Liver (tissue), 8 donors: ENCODE measurements at regions not wholly inside any gene's neighbourhood (a gene's known extent, or its start where the extent isn't known, plus 50 kb on each side); places are given as distances from the start of the nearest gene placed in this dataset.
"Not testable (repeated sequence)": the region's sequence is repeated elsewhere in the genome, so short reads cannot be mapped to it uniquely, and the experiment has no call there.

Experiments
- DNase-seq: peaks from one replicate; pipeline ENCODE4 v3.0.0-alpha.2; 2017; ENCODE audit warnings: low spot score
- H3K27ac ChIP-seq, 2 donors: one replicate each; pipeline ENCODE4 v1.7.0; 2013; ENCODE audit warnings: inconsistent platforms in 2 of 2, low read length in 2 of 2, control low read depth in 1 of 2, low read depth in 1 of 2, mild to moderate bottlenecking in 1 of 2
- H3K27me3 ChIP-seq, 4 donors: one replicate each; pipeline versions ENCODE4 v1.6.1 to v1.7.0; 2013; ENCODE audit warnings: low read length in 3 of 4, inconsistent platforms in 1 of 4, mild to moderate bottlenecking in 1 of 4, moderate library complexity in 1 of 4; ENCODE audit not compliant: control insufficient read depth in 4 of 4, insufficient read depth in 4 of 4
- H3K36me3 ChIP-seq, 4 donors: one replicate each; pipeline versions ENCODE4 v1.6.1 to v1.7.0; 2013; ENCODE audit warnings: low read length in 3 of 4, mild to moderate bottlenecking in 3 of 4, low read depth in 1 of 4, moderate library complexity in 1 of 4; ENCODE audit not compliant: control insufficient read depth in 4 of 4, insufficient read depth in 3 of 4
- H3K4me1 ChIP-seq, 4 donors: one replicate each; pipeline versions ENCODE4 v1.6.1 to v1.7.0; 2013; ENCODE audit warnings: low read length in 3 of 4, mild to moderate bottlenecking in 3 of 4, moderate library complexity in 1 of 4; ENCODE audit not compliant: control insufficient read depth in 4 of 4, insufficient read depth in 4 of 4
- H3K4me3 ChIP-seq, 3 donors: one replicate each; pipeline versions ENCODE4 v1.6.1 to v1.7.0; 2013; ENCODE audit warnings: low read length in 3 of 3, control low read depth in 1 of 3, low read depth in 1 of 3, mild to moderate bottlenecking in 1 of 3
- H3K9ac ChIP-seq, 2 donors: one replicate each; pipeline ENCODE4 v1.7.0; 2013; ENCODE audit warnings: low read length in 2 of 2, mild to moderate bottlenecking in 2 of 2, moderate library complexity in 2 of 2, control low read depth in 1 of 2, low read depth in 1 of 2
- H3K9me3 ChIP-seq, 4 donors: one replicate each; pipeline versions ENCODE4 v1.6.1 to v1.7.0; 2013; ENCODE audit warnings: low read length in 3 of 4; ENCODE audit not compliant: control insufficient read depth in 4 of 4
- CTCF ChIP-seq: fragments of 150-350 bp; IDR thresholded peaks from 2 replicates; pipeline ENCODE4 v1.5.1; 2017; ENCODE audit warnings: improper control_type of control experiment, low read depth, low read length; ENCODE audit not compliant: missing input control
- FOXA2 ChIP-seq: IDR thresholded peaks from 2 replicates; pipeline ENCODE4 v1.6.1; 2016; ENCODE audit warnings: antibody characterized with exemption
- HNF4G ChIP-seq: IDR thresholded peaks from 2 replicates; pipeline ENCODE4 v1.6.1; 2016; ENCODE audit warnings: antibody characterized with exemption
- NR2F2 ChIP-seq: IDR thresholded peaks from 2 replicates; pipeline ENCODE4 v1.6.1; 2016; ENCODE audit warnings: antibody characterized with exemption
- RAD21 ChIP-seq, 2 donors: IDR thresholded peaks; 2 replicates each; pipeline ENCODE4 v1.6.1; 2016; ENCODE audit warnings: antibody characterized with exemption in 2 of 2, mild to moderate bottlenecking in 2 of 2
- REST ChIP-seq: IDR thresholded peaks from 2 replicates; pipeline ENCODE4 v1.6.1; 2016; ENCODE audit warnings: antibody characterized with exemption, mild to moderate bottlenecking
- RXRA ChIP-seq, 2 donors: IDR thresholded peaks; 2 replicates each; pipeline ENCODE4 v1.6.1; 2017 to 2018; ENCODE audit warnings: antibody characterized with exemption in 2 of 2, mild to moderate bottlenecking in 1 of 2
- SP1 ChIP-seq: IDR thresholded peaks from 2 replicates; pipeline ENCODE4 v1.6.1; 2018; ENCODE audit warnings: antibody characterized with exemption, mild to moderate bottlenecking
- YY1 ChIP-seq: IDR thresholded peaks from 2 replicates; pipeline ENCODE4 v1.6.1; 2016; ENCODE audit warnings: antibody characterized with exemption, mild to moderate bottlenecking
- ZBTB33 ChIP-seq: IDR thresholded peaks from 2 replicates; pipeline ENCODE4 v1.6.1; 2016; ENCODE audit warnings: antibody characterized with exemption
- WGBS: extraction: QIAGEN DNeasy Blood & Tissue Kit; methylation state at CpG from one replicate; pipeline ENCODE4 v1.1.7; 2013; 5-methylcytosine and 5-hydroxymethylcytosine counted together
- donor health status: healthy.
- donor health status: healthy.
- donor health status: healthy.
- donor health status: healthy.
- donor health status: healthy.

GRCh38 chr6:12548526-12548925, 168.0 kb upstream of the PHACTR1 start:
- no peak for DNase-seq
- H3K9me3 ChIP-seq: no peaks in the 10 kb centered on the region
- H3K4me1 ChIP-seq: no peaks in the 10 kb centered on the region
- no peaks in the 10 kb centered on the region for H3K36me3 ChIP-seq
- no peak overlapping the region for H3K27ac ChIP-seq
- H3K9ac ChIP-seq: no peak overlapping the region
- TF ChIP-seq CTCF (no peak), ZBTB33 (no peak), RAD21 (IDR thresholded peaks at IDR 0.05) (no peak), HNF4G (no peak), YY1 (peak; percentile 30), RXRA (IDR thresholded peaks at IDR 0.05) (peak; percentile 21 to 28), NR2F2 (peak; percentile 54), FOXA2 (no peak), REST (peak; percentile 20), SP1 (peak; percentile 27)
- WGBS: 75% methylated on average over 2 of the region's 2 CpGs
- H3K27me3 ChIP-seq: no peaks in the 10 kb centered on the region
- H3K4me3 ChIP-seq: no peak overlapping the region

- not testable (repeated sequence) for DNase-seq, H3K4me1 ChIP-seq, H3K9ac ChIP-seq, H3K36me3 ChIP-seq, H3K27me3 ChIP-seq, H3K27ac ChIP-seq, H3K9me3 ChIP-seq, H3K4me3 ChIP-seq
- 85% methylated on average over 8 of the region's 8 CpGs for WGBS
These were observed 167.1 kb upstream of the PHACTR1 start for GRCh38 chr6:12549445-12549844.

- DNase-seq, H3K27ac ChIP-seq, H3K9me3 ChIP-seq, H3K36me3 ChIP-seq, H3K4me3 ChIP-seq, H3K9ac ChIP-seq, H3K4me1 ChIP-seq, H3K27me3 ChIP-seq: not testable (repeated sequence)
- WGBS: 91% methylated on average over 2 of the region's 2 CpGs
These were observed 161.7 kb upstream of the PHACTR1 start for GRCh38 chr6:12554820-12555219.
